ENCODE measurements at regions not wholly inside any gene's neighbourhood (a gene's known extent, or its start where the extent isn't known, plus 50 kb on each side); places are given as distances from the start of the nearest gene placed in this dataset.

GRCh38 chr4:177546745-177547144, 104.5 kb upstream of the AGA start:
- TF ChIP-seq EZH2 (IDR thresholded peaks at IDR 0.05; ENCODE audit: borderline replicate concordance, low read depth, low read length, severe bottlenecking): no peak
- TF ChIP-seq, protein P1, sequence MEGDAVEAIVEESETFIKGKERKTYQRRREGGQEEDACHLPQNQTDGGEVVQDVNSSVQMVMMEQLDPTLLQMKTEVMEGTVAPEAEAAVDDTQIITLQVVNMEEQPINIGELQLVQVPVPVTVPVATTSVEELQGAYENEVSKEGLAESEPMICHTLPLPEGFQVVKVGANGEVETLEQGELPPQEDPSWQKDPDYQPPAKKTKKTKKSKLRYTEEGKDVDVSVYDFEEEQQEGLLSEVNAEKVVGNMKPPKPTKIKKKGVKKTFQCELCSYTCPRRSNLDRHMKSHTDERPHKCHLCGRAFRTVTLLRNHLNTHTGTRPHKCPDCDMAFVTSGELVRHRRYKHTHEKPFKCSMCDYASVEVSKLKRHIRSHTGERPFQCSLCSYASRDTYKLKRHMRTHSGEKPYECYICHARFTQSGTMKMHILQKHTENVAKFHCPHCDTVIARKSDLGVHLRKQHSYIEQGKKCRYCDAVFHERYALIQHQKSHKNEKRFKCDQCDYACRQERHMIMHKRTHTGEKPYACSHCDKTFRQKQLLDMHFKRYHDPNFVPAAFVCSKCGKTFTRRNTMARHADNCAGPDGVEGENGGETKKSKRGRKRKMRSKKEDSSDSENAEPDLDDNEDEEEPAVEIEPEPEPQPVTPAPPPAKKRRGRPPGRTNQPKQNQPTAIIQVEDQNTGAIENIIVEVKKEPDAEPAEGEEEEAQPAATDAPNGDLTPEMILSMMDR (IDR thresholded peaks at IDR 0.05; ENCODE audit: borderline replicate concordance, extremely low read depth, low read length, poor library complexity, severe bottlenecking): peak; percentile 31
